Stimulated activated CD8-positive, alpha-beta memory T cell treated with anti-CD3 and anti-CD28 coated beads, Interleukin-15, amount 100 ng/mL, for 48 hours (primary cell): ENCODE measurements at regions not wholly inside any gene's neighbourhood (a gene's known extent, or its start where the extent isn't known, plus 50 kb on each side); places are given as distances from the start of the nearest gene placed in this dataset.
"Not testable (repeated sequence)": the region's sequence is repeated elsewhere in the genome, so short reads cannot be mapped to it uniquely, and the experiment has no call there.

Experiments
- DNase-seq, 2 donors: peaks; one replicate each; pipeline ENCODE4 v3.0.0-alpha.2; 2020; ENCODE audit warnings: low read depth in 2 of 2

GRCh38 chr13:73808318-73808717 is 325.9 kb downstream of the KLF12 start:
- DNase-seq: no peak

- DNase-seq: not testable (repeated sequence)
These were observed 328.8 kb downstream of the KLF12 start for GRCh38 chr13:73805326-73805958.

GRCh38 chr13:73803997-73804396 is 330.2 kb downstream of the KLF12 start:
- DNase-seq: no peak

GRCh38 chr13:73800011-73800410 is 334.2 kb downstream of the KLF12 start:
- DNase-seq: no peak

GRCh38 chr13:73794755-73795154 is 339.4 kb downstream of the KLF12 start:
- no peak for DNase-seq

- no peak for DNase-seq
These were observed 340.8 kb downstream of the KLF12 start for GRCh38 chr13:73793361-73793760.

- no peak for DNase-seq
These were observed 341.4 kb downstream of the KLF12 start for GRCh38 chr13:73792796-73793195.

DNA sequence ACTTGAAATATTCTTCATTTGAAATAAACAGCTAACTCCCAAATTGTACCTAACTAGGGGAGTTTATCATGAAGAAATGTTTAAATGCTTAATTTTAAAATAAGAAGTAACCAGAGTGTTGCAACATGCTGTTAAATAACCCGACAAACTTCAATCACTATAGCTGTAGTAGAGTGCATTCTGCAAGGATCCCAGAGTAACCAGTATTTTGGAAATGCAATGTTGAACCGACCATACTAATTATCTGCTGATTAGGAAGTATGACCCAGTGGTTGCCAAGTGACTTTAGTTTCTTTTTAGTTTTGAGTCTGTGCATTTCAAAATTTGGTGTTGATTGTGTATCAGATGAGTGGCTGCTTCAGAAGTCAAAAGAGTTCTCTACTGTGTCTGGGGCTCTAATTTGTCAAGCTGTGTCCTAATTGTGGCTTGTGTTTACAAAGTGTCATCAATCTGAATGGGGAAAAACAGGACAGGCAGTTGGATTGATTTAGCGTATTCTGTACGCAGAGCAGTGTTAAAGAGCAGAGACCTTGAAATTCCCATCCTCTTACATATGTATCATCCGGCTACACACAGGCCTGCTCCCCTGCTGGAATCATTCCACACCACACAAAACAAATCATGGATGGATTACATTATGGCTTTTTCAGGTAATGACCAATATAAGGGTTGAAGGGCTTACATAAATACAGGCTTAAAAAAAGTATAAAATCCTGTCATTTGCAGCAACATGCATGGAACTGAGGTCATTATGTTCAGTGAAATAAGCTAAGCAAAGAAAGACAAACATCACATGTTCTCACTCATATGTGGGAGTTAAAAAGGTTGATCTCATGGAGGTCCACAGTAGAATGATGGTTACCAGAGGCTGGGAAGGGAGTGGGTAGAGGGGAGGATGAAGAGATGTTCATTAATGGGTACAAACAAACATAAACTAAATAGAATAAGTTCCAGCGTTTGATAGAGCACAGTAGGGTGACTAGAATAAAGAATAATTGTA is 351.5 kb downstream of the KLF12 start:
- DNase-seq: no peak

DNA sequence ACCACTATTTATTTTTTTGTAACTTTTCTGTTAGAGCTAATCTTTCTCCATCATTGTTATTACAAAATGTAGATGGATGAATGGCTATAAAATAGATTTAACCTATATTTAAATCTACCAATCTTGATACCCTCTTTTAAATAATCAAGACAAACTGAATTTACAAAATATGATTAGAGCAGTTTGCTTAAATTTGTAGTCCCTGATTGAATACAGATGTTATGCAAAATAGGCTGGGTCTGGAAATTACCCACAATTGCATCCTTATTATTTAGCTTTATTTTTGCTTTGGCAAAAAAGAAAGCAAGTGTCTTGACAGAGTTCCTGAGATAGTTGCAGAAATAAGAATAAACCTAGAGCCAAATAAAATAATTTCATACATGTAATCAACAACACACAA is 352.8 kb downstream of the KLF12 start:
- no peak for DNase-seq

DNA sequence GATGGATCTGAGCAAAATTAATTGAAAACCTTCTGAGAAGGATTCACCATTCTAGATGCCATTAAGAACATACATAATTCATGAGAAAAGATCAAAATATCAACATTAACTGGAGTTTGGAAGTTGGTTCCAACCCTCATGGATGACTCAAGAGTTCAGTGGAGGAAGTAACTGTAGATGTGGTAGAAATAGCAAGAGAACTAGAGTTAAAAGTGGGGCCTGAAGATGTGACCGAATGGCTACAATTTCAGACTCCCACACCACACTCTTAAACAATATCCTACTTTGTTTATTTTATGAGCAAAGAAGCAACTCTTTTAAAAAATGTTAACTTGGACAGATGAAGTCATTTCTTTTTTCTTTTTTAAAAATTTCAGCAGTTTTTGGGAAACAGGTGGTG is 354.3 kb downstream of the KLF12 start:
- DNase-seq: no peak

DNA sequence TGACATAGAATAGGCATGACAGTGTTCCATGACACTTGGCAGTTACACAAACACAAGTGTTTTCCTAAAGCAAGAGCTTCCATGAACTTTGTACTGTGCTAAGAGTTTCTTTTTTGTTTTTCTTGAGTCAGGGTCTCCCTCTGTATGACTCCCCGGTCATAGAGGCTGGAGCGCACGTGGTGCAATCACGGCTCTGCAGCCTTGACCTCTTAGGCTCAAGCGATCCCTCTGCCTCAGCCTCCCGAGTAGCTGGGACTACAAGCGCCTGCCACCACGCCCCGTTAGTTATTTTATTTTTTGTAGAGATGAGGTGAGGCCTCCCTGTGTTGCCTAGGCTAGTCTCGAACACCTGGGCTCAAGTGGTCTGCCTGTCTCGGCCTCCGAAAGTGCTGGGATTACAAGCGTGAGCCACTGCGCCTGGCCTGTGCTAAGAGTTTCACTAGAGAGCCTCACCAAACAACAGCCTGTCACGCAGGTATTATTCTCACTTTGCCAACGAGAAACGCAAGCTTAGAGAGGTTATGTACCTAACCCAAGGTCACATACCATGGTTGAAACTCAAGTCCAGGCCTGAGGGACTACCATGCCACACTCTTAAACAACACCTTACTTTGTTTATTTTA is 355.9 kb downstream of the KLF12 start:
- DNase-seq: no peak

GRCh38 chr13:73777134-73777533 is 357.1 kb downstream of the KLF12 start:
- DNase-seq: no peak

DNA sequence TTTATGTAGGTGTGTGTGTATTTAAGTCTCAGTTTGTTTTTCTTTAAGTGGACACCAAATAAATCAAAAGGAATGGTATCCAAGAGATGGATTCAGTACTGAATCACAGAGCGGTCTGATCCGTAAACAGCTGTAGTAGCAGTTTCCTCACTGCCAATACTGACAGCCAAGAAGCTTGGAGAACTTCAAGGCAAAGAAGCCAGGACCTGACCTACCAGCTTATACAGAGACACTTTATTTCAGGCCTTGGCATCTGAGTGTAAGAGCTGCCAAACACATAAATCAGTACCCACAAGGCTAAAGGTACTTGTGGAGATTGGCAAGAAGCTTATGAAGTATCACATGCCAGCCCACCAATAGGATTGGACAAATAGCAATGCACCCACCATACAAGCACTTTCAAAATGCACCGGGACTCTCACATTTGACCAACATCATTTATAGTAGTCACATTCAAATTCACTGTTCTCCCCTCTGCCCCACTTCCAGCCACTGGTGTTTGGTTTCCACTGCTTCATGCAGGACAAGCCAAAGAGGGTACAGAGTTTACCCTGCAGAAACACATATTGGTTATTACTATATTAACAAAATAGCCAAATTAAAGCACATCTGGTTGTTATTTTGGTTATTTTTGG is 357.9 kb downstream of the KLF12 start:
- no peak for DNase-seq

- DNase-seq: no peak
These were observed 361.0 kb downstream of the KLF12 start for GRCh38 chr13:73773168-73773549.

DNA sequence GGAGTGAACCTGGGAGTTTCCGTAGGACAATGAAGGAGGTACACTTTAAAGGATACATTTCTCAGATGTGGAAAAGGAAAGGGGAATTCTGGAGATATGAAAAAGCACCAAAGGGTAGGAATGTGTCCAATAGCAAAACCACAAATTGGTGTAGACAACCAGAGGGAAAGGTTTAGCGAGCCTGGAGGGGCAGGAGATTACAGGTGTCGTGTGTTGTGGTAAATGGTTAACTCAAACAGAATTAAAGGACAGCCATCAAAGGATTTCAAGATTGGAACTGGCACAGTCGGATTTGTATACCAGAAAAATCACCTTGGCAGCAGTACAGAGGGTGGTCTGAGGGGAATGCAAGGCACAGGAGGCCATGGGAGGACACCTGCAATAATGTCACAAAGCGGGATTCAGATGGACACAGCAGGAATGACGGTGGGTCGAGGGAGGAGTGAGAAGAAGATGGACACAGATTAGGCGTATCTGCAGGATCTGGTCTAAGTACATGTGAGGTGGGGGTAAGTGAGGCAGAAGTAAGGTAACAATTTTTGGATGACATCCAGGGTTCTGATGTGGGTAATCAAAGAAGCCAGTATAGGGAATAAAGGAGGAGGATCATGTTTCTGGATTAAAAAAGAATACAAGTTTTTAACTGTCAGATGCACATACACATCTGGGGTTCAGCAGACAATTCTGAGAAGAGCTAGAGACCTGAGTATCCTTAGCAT is 361.6 kb downstream of the KLF12 start:
- no peak for DNase-seq

- DNase-seq: no peak
These were observed 366.4 kb downstream of the KLF12 start for GRCh38 chr13:73767747-73768315.

- no peak for DNase-seq
These were observed 366.9 kb downstream of the KLF12 start for GRCh38 chr13:73767191-73767741.

- DNase-seq: peak; percentile 38 to 42
These were observed 368.4 kb downstream of the KLF12 start for GRCh38 chr13:73765651-73766384.

DNA sequence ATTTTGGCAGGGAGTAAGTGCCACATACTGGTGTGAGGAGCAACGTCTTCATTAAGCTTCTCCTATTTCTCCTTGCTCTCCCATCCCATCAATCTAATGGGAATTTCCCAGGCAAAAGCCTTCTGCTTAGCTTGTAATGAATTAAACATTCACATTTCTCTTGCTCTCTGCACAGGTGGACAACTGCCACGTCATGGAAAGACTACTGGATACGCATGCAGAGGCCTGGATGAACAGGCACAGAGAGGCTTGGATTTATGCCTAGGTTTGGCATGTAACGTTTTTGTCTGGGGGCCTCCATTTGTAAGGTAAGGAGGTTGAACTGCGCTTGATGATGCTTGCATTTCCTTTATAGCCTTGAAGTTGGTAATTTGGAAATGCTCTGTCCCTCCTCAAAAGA is 374.8 kb downstream of the KLF12 start:
- DNase-seq: no peak
